ENCODE measurements at regions not wholly inside any gene's neighbourhood (a gene's known extent, or its start where the extent isn't known, plus 50 kb on each side); places are given as distances from the start of the nearest gene placed in this dataset.

DNA sequence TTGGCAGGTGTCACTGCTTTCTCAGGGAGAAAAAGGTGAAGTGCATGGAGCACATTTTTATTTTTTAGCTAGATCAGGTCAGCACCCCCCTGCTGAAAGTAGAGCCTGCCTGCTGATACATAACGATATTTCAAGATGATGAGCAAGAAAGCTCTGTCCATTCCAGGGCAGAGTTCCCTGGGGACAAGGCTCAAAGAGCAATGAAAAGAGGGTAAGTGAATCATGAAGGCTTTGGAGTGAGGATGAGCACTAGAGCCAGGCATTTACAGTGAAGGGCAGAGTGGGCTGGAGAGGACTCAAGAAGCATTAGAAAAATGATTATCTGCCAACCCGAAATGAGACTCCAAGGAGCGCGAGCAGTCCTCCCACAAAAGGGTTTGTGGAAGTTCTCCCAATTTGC is 345.7 kb downstream of the TLE4 start:
- H2AFZ ChIP-seq (ENCODE audit: low read length), result no peak overlapping the region
- H4K20me1 ChIP-seq (ENCODE audit: insufficient read depth, low read length), result no peaks in the 10 kb centered on the region
- H3K36me3 ChIP-seq (replicated peaks; ENCODE audit: insufficient read depth, low read length), result no peaks in the 10 kb centered on the region
- no peaks in the 10 kb centered on the region for H3K9me2 ChIP-seq (replicated peaks; ENCODE audit: insufficient read depth, low read length)
- H3K27me3 ChIP-seq (replicated peaks; ENCODE audit: insufficient read depth, low read length), result no peaks in the 10 kb centered on the region
- H3K4me1 ChIP-seq (ENCODE audit: low read length), result no peaks in the 10 kb centered on the region
- no peak overlapping the region for H3K4me3 ChIP-seq (ENCODE audit: low read length)
- no peak overlapping the region for H3K9ac ChIP-seq (ENCODE audit: low read length)
- TF ChIP-seq EZH2phosphoT487 (IDR thresholded peaks at IDR 0.05; ENCODE audit: low read length), result no peak
- no peak for TF ChIP-seq CTCF (IDR thresholded peaks at IDR 0.05; ENCODE audit: low read length)
- no peak for TF ChIP-seq EZH2 (optimal IDR thresholded peaks at IDR 0.05; ENCODE audit: low read depth, low read length)
- no peak for DNase-seq
- H3K27ac ChIP-seq (ENCODE audit: low read length), result no peak overlapping the region
- H3K79me2 ChIP-seq (ENCODE audit: low read length), result no peaks in the 10 kb centered on the region
- H3K4me2 ChIP-seq (ENCODE audit: low read depth, low read length), result no peak overlapping the region
- no peaks in the 10 kb centered on the region for H3K9me3 ChIP-seq (replicated peaks; ENCODE audit: insufficient read depth, low read length)
- no peaks in the 10 kb centered on the region for H3F3A ChIP-seq (ENCODE audit: insufficient read depth, low read length)

GRCh38 chr9:79913867-79914266 is 342.1 kb downstream of the TLE4 start:
- Histone ChIP-seq H3F3A (ENCODE audit: insufficient read depth, low read length) (no peaks in the 10 kb centered on the region), H3K9ac (ENCODE audit: low read length) (no peak overlapping the region), H3K9me3 (replicated peaks; ENCODE audit: insufficient read depth, low read length) (no peaks in the 10 kb centered on the region), H3K4me2 (ENCODE audit: low read depth, low read length) (no peak overlapping the region), H3K27me3 (replicated peaks; ENCODE audit: insufficient read depth, low read length) (no peaks in the 10 kb centered on the region), H2AFZ (ENCODE audit: low read length) (no peak overlapping the region), H4K20me1 (ENCODE audit: insufficient read depth, low read length) (no peaks in the 10 kb centered on the region), H3K79me2 (ENCODE audit: low read length) (no peaks in the 10 kb centered on the region), H3K9me2 (replicated peaks; ENCODE audit: insufficient read depth, low read length) (no peaks in the 10 kb centered on the region), H3K4me1 (ENCODE audit: low read length) (no peaks in the 10 kb centered on the region), H3K4me3 (ENCODE audit: low read length) (no peak overlapping the region), H3K27ac (ENCODE audit: low read length) (no peak overlapping the region), H3K36me3 (replicated peaks; ENCODE audit: insufficient read depth, low read length) (no peaks in the 10 kb centered on the region)
- no peak for DNase-seq
- no peak for TF ChIP-seq EZH2phosphoT487 (IDR thresholded peaks at IDR 0.05; ENCODE audit: low read length)
- TF ChIP-seq EZH2 (optimal IDR thresholded peaks at IDR 0.05; ENCODE audit: low read depth, low read length), result no peak

DNA sequence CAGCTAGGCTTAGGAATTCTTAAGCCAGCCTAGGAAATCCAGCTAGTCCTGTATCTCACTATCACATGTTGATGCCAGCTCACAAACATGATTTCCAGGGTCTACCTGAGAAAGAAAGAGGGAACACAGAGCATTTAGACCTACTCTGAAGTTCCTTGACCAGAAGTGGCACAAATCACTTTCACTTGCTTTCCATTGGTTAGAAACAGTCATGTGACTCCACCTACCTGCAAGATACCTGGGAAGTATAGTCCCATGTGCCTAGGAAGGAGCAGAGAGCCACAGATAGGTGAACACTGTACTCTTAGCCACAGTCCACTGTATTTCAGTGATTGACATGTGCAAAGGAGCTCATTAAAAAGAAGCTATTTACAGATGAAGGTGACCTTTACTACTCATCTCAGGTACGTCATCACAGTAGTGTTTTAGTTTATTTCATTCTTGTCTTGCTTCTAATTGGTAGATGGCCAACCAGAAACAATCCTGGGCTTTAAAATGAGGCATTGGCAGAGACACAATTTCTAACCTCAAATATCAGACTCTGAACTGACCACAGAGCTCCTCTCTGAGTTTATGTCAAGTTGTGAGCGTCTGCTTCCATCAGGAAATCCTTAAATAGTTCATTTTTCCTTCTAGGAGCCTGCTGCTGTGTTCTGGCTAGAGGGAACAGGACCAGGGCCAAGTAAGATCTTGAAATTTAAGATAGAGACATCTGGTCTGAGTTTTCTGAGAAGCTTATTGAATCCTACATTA is 340.7 kb downstream of the TLE4 start:
- no peak overlapping the region for H3K27ac ChIP-seq (ENCODE audit: low read length)
- H2AFZ ChIP-seq (ENCODE audit: low read length), result no peak overlapping the region
- no peaks in the 10 kb centered on the region for H3F3A ChIP-seq (ENCODE audit: insufficient read depth, low read length)
- no peaks in the 10 kb centered on the region for H3K27me3 ChIP-seq (replicated peaks; ENCODE audit: insufficient read depth, low read length)
- DNase-seq, result no peak
- H3K4me1 ChIP-seq (ENCODE audit: low read length), result no peaks in the 10 kb centered on the region
- H4K20me1 ChIP-seq (ENCODE audit: insufficient read depth, low read length), result no peaks in the 10 kb centered on the region
- H3K79me2 ChIP-seq (ENCODE audit: low read length), result no peaks in the 10 kb centered on the region
- no peaks in the 10 kb centered on the region for H3K9me3 ChIP-seq (replicated peaks; ENCODE audit: insufficient read depth, low read length)
- no peaks in the 10 kb centered on the region for H3K9me2 ChIP-seq (replicated peaks; ENCODE audit: insufficient read depth, low read length)
- H3K4me2 ChIP-seq (ENCODE audit: low read depth, low read length), result no peak overlapping the region
- H3K9ac ChIP-seq (ENCODE audit: low read length), result no peak overlapping the region
- H3K4me3 ChIP-seq (ENCODE audit: low read length), result no peak overlapping the region
- no peaks in the 10 kb centered on the region for H3K36me3 ChIP-seq (replicated peaks; ENCODE audit: insufficient read depth, low read length)
- no peak for TF ChIP-seq EZH2phosphoT487 (IDR thresholded peaks at IDR 0.05; ENCODE audit: low read length)
- no peak for TF ChIP-seq EZH2 (optimal IDR thresholded peaks at IDR 0.05; ENCODE audit: low read depth, low read length)
- TF ChIP-seq CTCF (IDR thresholded peaks at IDR 0.05; ENCODE audit: low read length), result no peak

GRCh38 chr9:79911724-79912123 is 340.0 kb downstream of the TLE4 start:
- TF ChIP-seq EZH2phosphoT487 (IDR thresholded peaks at IDR 0.05; ENCODE audit: low read length), result no peak
- no peak for TF ChIP-seq CTCF (IDR thresholded peaks at IDR 0.05; ENCODE audit: low read length)
- no peak for TF ChIP-seq EZH2 (optimal IDR thresholded peaks at IDR 0.05; ENCODE audit: low read depth, low read length)
- Histone ChIP-seq H3K9me2 (replicated peaks; ENCODE audit: insufficient read depth, low read length) (no peaks in the 10 kb centered on the region), H3K9ac (ENCODE audit: low read length) (no peak overlapping the region), H2AFZ (ENCODE audit: low read length) (no peak overlapping the region), H3K27me3 (replicated peaks; ENCODE audit: insufficient read depth, low read length) (no peaks in the 10 kb centered on the region), H3K9me3 (replicated peaks; ENCODE audit: insufficient read depth, low read length) (no peaks in the 10 kb centered on the region), H4K20me1 (ENCODE audit: insufficient read depth, low read length) (no peaks in the 10 kb centered on the region), H3K4me3 (ENCODE audit: low read length) (no peak overlapping the region), H3F3A (ENCODE audit: insufficient read depth, low read length) (no peaks in the 10 kb centered on the region), H3K36me3 (replicated peaks; ENCODE audit: insufficient read depth, low read length) (no peaks in the 10 kb centered on the region), H3K79me2 (ENCODE audit: low read length) (no peaks in the 10 kb centered on the region), H3K4me1 (ENCODE audit: low read length) (no peaks in the 10 kb centered on the region), H3K27ac (ENCODE audit: low read length) (no peak overlapping the region), H3K4me2 (ENCODE audit: low read depth, low read length) (no peak overlapping the region)
- no peak for DNase-seq
